ENCODE measurements at regions not wholly inside any gene's neighbourhood (a gene's known extent, or its start where the extent isn't known, plus 50 kb on each side); places are given as distances from the start of the nearest gene placed in this dataset.
"Not testable (repeated sequence)": the region's sequence is repeated elsewhere in the genome, so short reads cannot be mapped to it uniquely, and the experiment has no call there.

DNA sequence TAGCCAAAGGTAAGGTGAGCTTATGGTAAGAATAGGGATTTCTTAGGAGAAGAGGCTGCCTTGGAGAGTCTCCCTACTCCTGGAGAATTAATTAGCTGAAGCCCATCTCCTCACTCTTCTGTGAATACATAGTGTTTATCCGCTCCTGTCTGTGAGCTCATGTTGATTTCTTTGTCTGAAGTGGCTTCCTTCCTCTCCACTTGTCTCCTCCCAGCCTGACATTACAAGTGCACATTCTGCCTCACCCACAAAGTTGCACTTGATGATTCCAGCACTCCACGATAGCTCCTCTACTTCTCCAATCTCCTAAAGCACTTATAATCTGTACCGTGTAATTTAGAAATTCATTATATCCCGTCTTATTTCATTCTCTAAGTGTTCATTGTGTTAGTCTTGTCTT is 287.2 kb downstream of the QKI start:
- DNase-seq: no peak
- CTCF ChIA-PET: interaction anchor here (0.6 kb wide), 1 partner anchor 74 kb away, joined by 3 read pairs; no protein-coding TSS in a partner anchor
- no peaks in the 10 kb centered on the region for H3K4me1 Mint-ChIP-seq
- H3K27me3 Mint-ChIP-seq: peaks cover 20% of the 10 kb centered on the region
- H3K9me3 Mint-ChIP-seq: no peaks in the 10 kb centered on the region
- H3K27ac Mint-ChIP-seq: no peak overlapping the region
- H3K36me3 Mint-ChIP-seq: no peaks in the 10 kb centered on the region
- no peak overlapping the region for H3K4me3 Mint-ChIP-seq

DNA sequence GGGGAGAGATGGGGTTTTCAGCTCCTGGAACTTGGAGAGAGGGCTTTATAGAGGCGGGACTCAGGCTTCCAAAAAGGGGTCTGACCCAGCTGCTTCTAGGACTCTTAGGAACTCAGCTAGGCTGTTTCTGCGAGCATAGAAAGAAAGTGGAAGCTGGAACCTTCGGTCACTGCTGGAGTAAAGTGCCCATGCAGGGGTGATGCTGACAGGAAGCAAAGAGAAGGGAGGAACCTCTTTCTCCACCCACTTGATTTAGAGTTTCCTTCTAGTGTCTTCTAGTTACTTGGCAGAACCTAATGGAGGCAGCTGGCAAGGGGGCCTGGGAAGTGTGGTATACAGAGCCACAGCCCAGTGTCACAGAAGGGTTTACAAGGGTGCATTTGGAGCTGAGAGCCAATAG is 283.6 kb downstream of the QKI start:
- Mint-ChIP-seq H3K4me3 (no peak overlapping the region), H3K27ac (no peak overlapping the region), H3K9me3 (no peaks in the 10 kb centered on the region), H3K27me3 (peaks cover 13% of the 10 kb centered on the region), H3K4me1 (no peaks in the 10 kb centered on the region), H3K36me3 (no peaks in the 10 kb centered on the region)
- no peak for DNase-seq
- CTCF ChIA-PET: no interaction called here

GRCh38 chr6:163696311-163696710 is 281.8 kb downstream of the QKI start:
- H3K9me3 Mint-ChIP-seq, H3K36me3 Mint-ChIP-seq, DNase-seq, CTCF ChIA-PET, H3K4me3 Mint-ChIP-seq, H3K4me1 Mint-ChIP-seq, H3K27ac Mint-ChIP-seq: not testable (repeated sequence)
- H3K27me3 Mint-ChIP-seq: peaks cover 13% of the 10 kb centered on the region

- H3K4me1 Mint-ChIP-seq: no peaks in the 10 kb centered on the region
- no peak overlapping the region for H3K27ac Mint-ChIP-seq
- CTCF ChIA-PET: no interaction called here
- peaks cover 9% of the 10 kb centered on the region for H3K27me3 Mint-ChIP-seq
- no peak overlapping the region for H3K4me3 Mint-ChIP-seq
- DNase-seq: no peak
- no peaks in the 10 kb centered on the region for H3K9me3 Mint-ChIP-seq
- no peaks in the 10 kb centered on the region for H3K36me3 Mint-ChIP-seq
Observed at GRCh38 chr6:163695414-163695864, 280.9 kb downstream of the QKI start.

DNA sequence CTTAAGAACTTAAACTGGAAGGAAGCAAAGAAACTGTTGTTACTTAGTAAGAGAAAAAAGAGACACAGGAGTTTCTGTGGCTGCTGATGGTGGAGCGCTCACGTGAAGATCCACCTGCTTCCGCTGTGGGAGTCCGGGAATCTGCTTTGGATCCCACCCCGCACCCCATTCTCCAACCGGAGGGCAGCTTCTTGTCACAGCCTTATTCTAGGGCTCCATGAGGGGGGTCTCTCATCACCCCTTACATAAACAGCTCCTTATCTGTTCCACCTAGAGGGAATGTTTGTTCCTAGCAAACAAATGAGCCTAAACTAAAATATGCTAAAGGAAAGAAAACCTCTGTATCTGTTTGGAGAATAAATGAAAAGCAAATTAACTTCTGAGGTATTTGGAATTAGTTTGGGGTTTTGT is 280.5 kb downstream of the QKI start:
- no peak for DNase-seq
- H3K4me3 Mint-ChIP-seq: no peak overlapping the region
- peaks cover 8% of the 10 kb centered on the region for H3K27me3 Mint-ChIP-seq
- H3K4me1 Mint-ChIP-seq: no peaks in the 10 kb centered on the region
- no peak overlapping the region for H3K27ac Mint-ChIP-seq
- no peaks in the 10 kb centered on the region for H3K36me3 Mint-ChIP-seq
- CTCF ChIA-PET: no interaction called here
- no peaks in the 10 kb centered on the region for H3K9me3 Mint-ChIP-seq

GRCh38 chr6:163694072-163694471 is 279.6 kb downstream of the QKI start:
- CTCF ChIA-PET: no interaction called here
- H3K36me3 Mint-ChIP-seq: no peaks in the 10 kb centered on the region
- no peaks in the 10 kb centered on the region for H3K9me3 Mint-ChIP-seq
- no peaks in the 10 kb centered on the region for H3K4me1 Mint-ChIP-seq
- H3K27ac Mint-ChIP-seq: no peak overlapping the region
- DNase-seq: no peak
- no peak overlapping the region for H3K4me3 Mint-ChIP-seq
- peaks cover 4% of the 10 kb centered on the region for H3K27me3 Mint-ChIP-seq

DNA sequence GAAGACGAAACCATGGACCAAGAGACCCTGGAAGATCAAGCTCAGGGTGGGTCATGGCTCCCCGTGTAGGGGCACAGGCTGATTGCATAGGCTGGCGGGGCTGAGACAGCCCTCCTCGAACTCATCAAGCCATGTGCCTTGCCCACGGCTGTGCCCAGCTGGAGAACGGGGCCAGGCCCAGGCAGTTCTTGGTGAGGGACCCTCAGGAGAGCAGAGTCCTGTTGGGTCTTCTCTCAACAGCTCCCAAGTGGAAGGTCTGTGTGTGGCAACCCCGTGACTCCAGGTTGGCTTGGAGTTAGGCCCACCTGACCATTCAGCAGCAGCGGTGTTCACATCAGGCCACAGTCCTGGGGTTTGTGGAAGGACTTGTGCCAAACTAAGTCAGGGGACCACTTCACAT is 276.5 kb downstream of the QKI start:
- DNase-seq: no peak
- Mint-ChIP-seq H3K4me3 (no peak overlapping the region), H3K27me3 (peaks cover 5% of the 10 kb centered on the region), H3K36me3 (no peaks in the 10 kb centered on the region), H3K9me3 (no peaks in the 10 kb centered on the region), H3K27ac (no peak overlapping the region), H3K4me1 (no peaks in the 10 kb centered on the region)
- CTCF ChIA-PET: no interaction called here

DNA sequence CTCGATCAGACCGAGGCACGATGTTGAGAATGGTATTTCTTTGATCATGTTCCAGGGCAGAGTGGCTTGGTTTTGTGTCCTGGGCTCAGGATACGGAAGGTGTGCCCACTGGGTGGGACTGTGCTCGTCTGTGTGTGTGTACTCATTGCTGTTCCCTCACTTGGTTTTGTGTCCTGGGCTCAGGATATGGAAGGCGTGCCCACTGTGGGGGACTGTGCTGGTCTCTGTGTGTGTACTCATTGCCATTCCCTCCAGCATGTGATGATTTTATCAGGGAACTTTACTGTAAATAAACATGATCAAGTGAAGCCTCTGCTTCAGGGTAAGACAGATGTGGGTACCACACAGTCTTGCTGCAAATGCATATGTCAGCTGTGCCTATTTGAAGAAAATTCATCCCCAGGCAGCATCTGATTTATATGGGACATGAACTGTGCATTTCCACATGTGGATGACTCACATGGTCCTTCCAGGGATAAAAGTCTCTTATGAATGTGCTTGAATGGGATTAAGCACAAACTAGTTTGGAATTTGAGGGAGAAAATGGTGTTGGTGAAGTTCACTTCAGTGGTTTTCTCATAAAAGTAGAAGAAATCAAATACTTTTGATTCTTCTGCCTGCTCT is 274.3 kb downstream of the QKI start:
- no peak for DNase-seq
- no peak overlapping the region for H3K4me3 Mint-ChIP-seq

GRCh38 chr6:163687075-163687474 is 272.6 kb downstream of the QKI start:
- no peak overlapping the region for H3K27ac Mint-ChIP-seq
- H3K36me3 Mint-ChIP-seq: no peaks in the 10 kb centered on the region
- no peak for DNase-seq
- CTCF ChIA-PET: no interaction called here
- H3K9me3 Mint-ChIP-seq: no peaks in the 10 kb centered on the region
- H3K27me3 Mint-ChIP-seq: peaks cover 5% of the 10 kb centered on the region
- no peaks in the 10 kb centered on the region for H3K4me1 Mint-ChIP-seq
- no peak overlapping the region for H3K4me3 Mint-ChIP-seq

More for the DNA sequence above, 274.3 kb downstream of the QKI start:
- Mint-ChIP-seq H3K27ac (no peak overlapping the region), H3K36me3 (no peaks in the 10 kb centered on the region), H3K9me3 (no peaks in the 10 kb centered on the region), H3K27me3 (peaks cover 5% of the 10 kb centered on the region), H3K4me1 (no peaks in the 10 kb centered on the region)
- CTCF ChIA-PET: no interaction called here

GRCh38 chr6:163686301-163686700 is 271.8 kb downstream of the QKI start:
- peaks cover 5% of the 10 kb centered on the region for H3K27me3 Mint-ChIP-seq

DNA sequence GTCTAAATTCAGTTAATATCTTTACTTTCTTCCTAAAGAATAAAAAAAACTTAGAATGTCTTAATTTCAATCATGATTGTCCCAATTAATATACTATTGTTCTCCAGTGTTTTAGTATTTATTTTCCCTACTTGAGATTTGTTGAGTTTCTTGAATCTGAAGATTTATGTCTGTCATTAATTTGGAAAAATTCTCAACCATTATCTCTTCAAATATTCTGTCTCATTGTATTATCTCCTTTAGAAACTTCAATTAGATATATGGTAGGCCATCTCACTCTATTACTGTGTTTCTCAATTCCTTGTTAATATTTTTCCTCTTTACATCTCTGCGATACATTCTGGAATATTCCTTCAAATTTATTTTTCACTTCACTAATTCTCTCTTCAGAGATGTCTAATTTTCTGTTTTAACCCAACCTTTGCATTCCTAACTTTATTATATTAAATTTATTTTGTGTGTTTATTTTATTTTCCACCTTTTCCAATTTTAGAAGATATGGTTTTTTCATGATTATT is 268.6 kb downstream of the QKI start:
- Mint-ChIP-seq H3K36me3 (no peaks in the 10 kb centered on the region), H3K27ac (no peak overlapping the region), H3K27me3 (peaks cover 5% of the 10 kb centered on the region), H3K4me1 (no peaks in the 10 kb centered on the region), H3K9me3 (no peaks in the 10 kb centered on the region), H3K4me3 (no peak overlapping the region)
- no peak for DNase-seq
- CTCF ChIA-PET: no interaction called here

More at GRCh38 chr6:163686301-163686700, 271.8 kb downstream of the QKI start:
- Mint-ChIP-seq H3K4me3 (no peak overlapping the region), H3K36me3 (no peaks in the 10 kb centered on the region), H3K4me1 (no peaks in the 10 kb centered on the region), H3K27ac (no peak overlapping the region), H3K9me3 (no peaks in the 10 kb centered on the region)
- CTCF ChIA-PET: no interaction called here
- DNase-seq: no peak

DNA sequence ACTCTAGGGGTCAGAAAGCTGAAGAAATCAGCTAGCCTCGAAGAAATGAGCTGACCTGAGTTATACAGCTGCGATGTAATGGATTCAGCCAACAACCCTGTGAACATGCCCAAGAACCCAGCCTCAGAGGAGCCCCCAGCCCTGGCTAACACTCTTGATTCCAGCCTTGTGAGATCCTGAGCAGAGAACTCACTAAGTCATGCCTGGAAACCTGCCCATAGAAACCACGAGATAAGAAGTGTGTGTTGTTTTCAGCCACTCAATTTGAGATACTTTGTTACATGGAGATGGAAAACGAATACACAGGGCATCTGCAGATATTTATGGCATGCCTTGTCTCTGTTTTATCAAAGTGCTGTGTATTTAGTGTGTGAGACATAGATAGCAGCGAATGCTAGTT is 265.2 kb downstream of the QKI start:
- no peak for DNase-seq
- no peak overlapping the region for H3K27ac Mint-ChIP-seq
- peaks cover 5% of the 10 kb centered on the region for H3K27me3 Mint-ChIP-seq
- no peaks in the 10 kb centered on the region for H3K36me3 Mint-ChIP-seq
- no peaks in the 10 kb centered on the region for H3K9me3 Mint-ChIP-seq
- H3K4me3 Mint-ChIP-seq: no peak overlapping the region
- CTCF ChIA-PET: no interaction called here
- H3K4me1 Mint-ChIP-seq: no peaks in the 10 kb centered on the region

GRCh38 chr6:163679012-163679660 is 264.6 kb downstream of the QKI start:
- H3K4me3 Mint-ChIP-seq: no peak overlapping the region
- no peaks in the 10 kb centered on the region for H3K36me3 Mint-ChIP-seq
- peaks cover 8% of the 10 kb centered on the region for H3K27me3 Mint-ChIP-seq
- H3K9me3 Mint-ChIP-seq: no peaks in the 10 kb centered on the region
- no peak for DNase-seq
- no peak overlapping the region for H3K27ac Mint-ChIP-seq
- CTCF ChIA-PET: no interaction called here
- H3K4me1 Mint-ChIP-seq: no peaks in the 10 kb centered on the region

- H3K4me3 Mint-ChIP-seq: no peak overlapping the region
- no peak overlapping the region for H3K27ac Mint-ChIP-seq
- CTCF ChIA-PET: no interaction called here
Observed at GRCh38 chr6:163675611-163676010, 261.1 kb downstream of the QKI start.

GRCh38 chr6:163672710-163673109 is 258.2 kb downstream of the QKI start:
- Mint-ChIP-seq H3K4me3 (no peak overlapping the region), H3K27ac (no peak overlapping the region), H3K9me3 (no peaks in the 10 kb centered on the region), H3K4me1 (peaks cover 2% of the 10 kb centered on the region), H3K36me3 (no peaks in the 10 kb centered on the region), H3K27me3 (peaks cover 8% of the 10 kb centered on the region)
- CTCF ChIA-PET: no interaction called here
- DNase-seq: no peak

More at GRCh38 chr6:163675611-163676010, 261.1 kb downstream of the QKI start:
- H3K36me3 Mint-ChIP-seq: no peaks in the 10 kb centered on the region
- no peak for DNase-seq
- H3K4me1 Mint-ChIP-seq: no peaks in the 10 kb centered on the region
- no peaks in the 10 kb centered on the region for H3K9me3 Mint-ChIP-seq
- H3K27me3 Mint-ChIP-seq: peaks cover 8% of the 10 kb centered on the region

Measured in activated naive CD4-positive, alpha-beta T cell treated with anti-CD3 and anti-CD28 coated beads, Interleukin-2, amount 10 ng/mL, durations not matched to agents 7 days and 5 days (primary cell).